IMR-90 (cell line): ENCODE measurements at regions not wholly inside any gene's neighbourhood (a gene's known extent, or its start where the extent isn't known, plus 50 kb on each side); places are given as distances from the start of the nearest gene placed in this dataset.

Source experiments
- ATAC-seq: fragments of 200-7000 bp; cut with Tn5 transposase; 2 replicates; pipeline ENCODE4 v1.9.1; 2020; ENCODE audit warnings: low read depth, mild to moderate bottlenecking, moderate library complexity
- BruUV-seq: library from RNA; stranded (reverse); fragments of 400-500 nt; replicated peaks from 2 replicates; lab custom pipeline; 2021; lab: Mats Ljungman, UMichigan
- CTCF ChIA-PET: fragments of 300-600 bp; formaldehyde crosslinking; extraction: SDS; loops from one replicate; lab custom pipeline; 2021; ENCODE audit warnings: antibody characterized with exemption; lab: Yijun Ruan, JAX
- POLR2A ChIA-PET: fragments of 300-600 bp; sonication (Branson Sonifier 250); formaldehyde crosslinking; loops from one replicate; lab custom pipeline; 2022; ENCODE audit warnings: antibody characterized with exemption; ENCODE audit not compliant: unreplicated experiment; lab: Charles Lee
- DNase-seq: peaks from one replicate; pipeline ENCODE4 v3.0.0; 2013
- H2AFZ ChIP-seq: replicated peaks from 2 replicates; pipeline ENCODE3; 2013; ENCODE audit warnings: low read length, mild to moderate bottlenecking; ENCODE audit not compliant: poor library complexity
- H2AK5ac ChIP-seq: 2 replicates; pipeline ENCODE4 v1.6.1; 2013; ENCODE audit warnings: low read depth, low read length, inconsistent platforms
- H2AK9ac ChIP-seq: replicated peaks from 2 replicates; pipeline ENCODE3; 2013; ENCODE audit warnings: mild to moderate bottlenecking, low read depth, low read length, moderate library complexity; ENCODE audit not compliant: poor library complexity
- H2BK120ac ChIP-seq: 2 replicates; pipeline ENCODE4 v1.6.1; 2013; ENCODE audit warnings: low read depth, low read length, inconsistent platforms
- H2BK15ac ChIP-seq: 3 replicates; pipeline ENCODE4 v1.6.1; 2013; ENCODE audit warnings: low read depth, low read length, inconsistent platforms
- H2BK20ac ChIP-seq: 2 replicates; pipeline ENCODE4 v1.6.1; 2013; ENCODE audit warnings: low read depth, mild to moderate bottlenecking, inconsistent platforms, low read length, moderate library complexity
- H2BK5ac ChIP-seq: 2 replicates; pipeline ENCODE4 v1.6.1; 2013; ENCODE audit warnings: mild to moderate bottlenecking, low read depth, low read length, inconsistent platforms; ENCODE audit not compliant: poor library complexity, severe bottlenecking
- H3K14ac ChIP-seq: replicated peaks from 2 replicates; pipeline ENCODE4 v1.6.1; 2013; ENCODE audit warnings: low read depth, low read length, inconsistent platforms
- H3K18ac ChIP-seq: 2 replicates; pipeline ENCODE4 v1.6.1; 2013; ENCODE audit warnings: low read depth, low read length, control low read depth
- H3K23ac ChIP-seq: 2 replicates; pipeline ENCODE4 v1.6.1; 2013; ENCODE audit warnings: low read depth, low read length, inconsistent platforms
- H3K27ac ChIP-seq: 2 replicates; pipeline ENCODE4 v1.5.1; 2013; ENCODE audit warnings: mild to moderate bottlenecking, control low read depth, low read length; ENCODE audit not compliant: insufficient read depth
- H3K27me3 ChIP-seq: 2 replicates; pipeline ENCODE4 v1.6.1; 2013; ENCODE audit warnings: low read length; ENCODE audit not compliant: control insufficient read depth, insufficient read depth
- H3K36me3 ChIP-seq: 2 replicates; pipeline ENCODE4 v1.6.1; 2013; ENCODE audit warnings: low read length, mixed read lengths; ENCODE audit not compliant: control insufficient read depth, insufficient read depth
- H3K4ac ChIP-seq: 2 replicates; pipeline ENCODE4 v1.6.1; 2013; ENCODE audit warnings: low read depth, low read length, inconsistent platforms
- H3K4me1 ChIP-seq: 2 replicates; pipeline ENCODE4 v1.6.1; 2013; ENCODE audit warnings: low read length, mixed read lengths; ENCODE audit not compliant: control insufficient read depth, insufficient read depth
- H3K4me2 ChIP-seq: 2 replicates; pipeline ENCODE4 v1.6.1; 2013; ENCODE audit warnings: low read depth, mild to moderate bottlenecking, control low read depth, low read length, moderate library complexity
- H3K4me3 ChIP-seq: 2 replicates; pipeline ENCODE4 v1.5.1; 2013; ENCODE audit warnings: low read depth, mild to moderate bottlenecking, control low read depth, low read length, moderate library complexity; ENCODE audit not compliant: insufficient read depth
- H3K56ac ChIP-seq: 2 replicates; pipeline ENCODE4 v1.6.1; 2013; ENCODE audit warnings: low read length, inconsistent platforms; ENCODE audit not compliant: insufficient read depth; ENCODE audit errors: extremely low read depth
- H3K79me1 ChIP-seq, 2 experiments: 2 replicates each; pipeline ENCODE4 v1.6.1; 2013; ENCODE audit warnings: low read length in 2 of 2, inconsistent platforms in 1 of 2, low read depth in 1 of 2
- H3K9ac ChIP-seq: 2 replicates; pipeline ENCODE4 v1.6.1; 2013; ENCODE audit warnings: low read depth, low read length, control low read depth
- H3K9me1 ChIP-seq: 2 replicates; pipeline ENCODE4 v1.6.1; 2013; ENCODE audit warnings: low read length, inconsistent platforms; ENCODE audit not compliant: insufficient read depth
- H3K9me3 ChIP-seq: 2 replicates; pipeline ENCODE4 v1.6.1; 2013; ENCODE audit warnings: low read length; ENCODE audit not compliant: control insufficient read depth, insufficient read depth
- H4K20me1 ChIP-seq: 2 replicates; pipeline ENCODE4 v1.6.1; 2013; ENCODE audit warnings: low read length, inconsistent platforms; ENCODE audit not compliant: insufficient read depth
- H4K5ac ChIP-seq: 2 replicates; pipeline ENCODE4 v1.6.1; 2013; ENCODE audit warnings: mild to moderate bottlenecking, low read depth, low read length, control low read depth
- H4K8ac ChIP-seq, 2 experiments: 2 replicates each; pipeline ENCODE4 v1.6.1; 2013; ENCODE audit warnings: low read depth in 2 of 2, low read length in 2 of 2, control low read depth in 1 of 2, inconsistent platforms in 1 of 2
- H4K91ac ChIP-seq: 2 replicates; pipeline ENCODE4 v1.6.1; 2013; ENCODE audit warnings: low read depth, low read length, inconsistent platforms; ENCODE audit not compliant: insufficient read depth
- BHLHE40 ChIP-seq: fragments of 150-350 bp; IDR thresholded peaks from 2 replicates; pipeline ENCODE4 v1.6.1; 2016; ENCODE audit warnings: mild to moderate bottlenecking, low read depth, low read length
- CEBPB ChIP-seq: IDR thresholded peaks from 2 replicates; pipeline ENCODE4 v1.6.1; 2012; ENCODE audit warnings: low read depth, low read length, improper control_type of control experiment
- CHD1 ChIP-seq: IDR thresholded peaks from 2 replicates; pipeline ENCODE4 v1.6.1; 2012; ENCODE audit warnings: low read depth, low read length, improper control_type of control experiment
- CTCF ChIP-seq: conservative IDR thresholded peaks from 2 replicates; pipeline ENCODE4 v1.5.1; 2012; ENCODE audit warnings: mild to moderate bottlenecking, low read depth, low read length, improper control_type of control experiment
- ELK1 ChIP-seq: fragments of 150-350 bp; IDR thresholded peaks from 2 replicates; pipeline ENCODE4 v1.6.1; 2016; ENCODE audit warnings: low read depth, mild to moderate bottlenecking, low read length, moderate library complexity, borderline replicate concordance
- FOS ChIP-seq: fragments of 150-350 bp; IDR thresholded peaks from 2 replicates; pipeline ENCODE4 v1.6.1; 2016; ENCODE audit warnings: low read depth, low read length
- MAFK ChIP-seq: IDR thresholded peaks from 2 replicates; pipeline ENCODE4 v1.6.1; 2012; ENCODE audit warnings: low read depth, low read length, improper control_type of control experiment
- MAZ ChIP-seq: IDR thresholded peaks from 2 replicates; pipeline ENCODE4 v1.6.1; 2012; ENCODE audit warnings: low read depth, mild to moderate bottlenecking, low read length, improper control_type of control experiment, moderate library complexity, borderline replicate concordance
- MXI1 ChIP-seq: IDR thresholded peaks from 2 replicates; pipeline ENCODE4 v1.6.1; 2012; ENCODE audit warnings: low read depth, mild to moderate bottlenecking, low read length, moderate library complexity, borderline replicate concordance
- NFE2L2 ChIP-seq: fragments of 150-350 bp; IDR thresholded peaks from 2 replicates; pipeline ENCODE4 v1.6.1; 2016; ENCODE audit warnings: low read depth, mild to moderate bottlenecking, low read length
- POLR2A ChIP-seq: IDR thresholded peaks from 2 replicates; pipeline ENCODE4 v1.6.1; 2012; ENCODE audit warnings: mild to moderate bottlenecking, low read depth, low read length
- RAD21 ChIP-seq: IDR thresholded peaks from 2 replicates; pipeline ENCODE4 v1.6.1; 2012; ENCODE audit warnings: low read length, improper control_type of control experiment
- RCOR1 ChIP-seq: IDR thresholded peaks from 2 replicates; pipeline ENCODE4 v1.6.1; 2012; ENCODE audit warnings: mild to moderate bottlenecking, low read length, improper control_type of control experiment; ENCODE audit not compliant: insufficient replicate concordance
- RFX5 ChIP-seq: IDR thresholded peaks from 2 replicates; pipeline ENCODE4 v1.8.0; 2012; ENCODE audit warnings: low read depth, mild to moderate bottlenecking, low read length, moderate library complexity
- SMC3 ChIP-seq: fragments of 150-350 bp; IDR thresholded peaks from 2 replicates; pipeline ENCODE4 v1.6.1; 2016; ENCODE audit warnings: low read depth, mild to moderate bottlenecking, antibody characterized with exemption, low read length, moderate library complexity
- USF2 ChIP-seq: fragments of 150-350 bp; IDR thresholded peaks from 2 replicates; pipeline ENCODE4 v1.6.1; 2017; ENCODE audit warnings: mild to moderate bottlenecking, antibody characterized with exemption, low read length, low read depth
- dilution Hi-C: fragments of 300-500 bp; cut with HindIII; formaldehyde crosslinking; loops from one replicate; pipeline ENCODE4 v1.14.3; 2018; ENCODE audit warnings: low sequenced_read_pairs; ENCODE audit not compliant: unreplicated experiment
- in situ Hi-C: fragments of 300-500 bp; cut with MboI; formaldehyde crosslinking; loops from 3 replicates; pipeline ENCODE4 v1.14.3; 2019; ENCODE audit warnings: low sequenced_read_pairs, inconsistent platforms, mixed read lengths
- intact Hi-C: fragments of 100-400 bp; cut with micrococcal nuclease; formaldehyde crosslinking; loops from 2 replicates; pipeline ENCODE4 v1.10.0; 2022

- no TSS peak for BruUV-seq
- in situ Hi-C loops: no loop called here
- no peak for TF ChIP-seq ELK1
- no peak for TF ChIP-seq CEBPB
- no peak for TF ChIP-seq MXI1
- no peak for TF ChIP-seq RFX5
- no peak for TF ChIP-seq CTCF
- no peak for TF ChIP-seq USF2
- no peak for TF ChIP-seq FOS
- TF ChIP-seq RCOR1: no peak
- no peak for TF ChIP-seq MAZ
- TF ChIP-seq SMC3: no peak
- TF ChIP-seq NFE2L2: no peak
- TF ChIP-seq BHLHE40: no peak
- TF ChIP-seq MAFK: no peak
- no peak for TF ChIP-seq POLR2A
- no peak for TF ChIP-seq RAD21
- TF ChIP-seq CHD1: no peak
Observed at GRCh38 chr17:10899281-10899680, 61.4 kb upstream of the PIRT start.

More at GRCh38 chr17:10899281-10899680, 61.4 kb upstream of the PIRT start:
- H3K27ac ChIP-seq: no peak overlapping the region
- H3K4me2 ChIP-seq: no peak overlapping the region
- H4K5ac ChIP-seq: no peak overlapping the region
- H3K56ac ChIP-seq: no peak overlapping the region
- H4K20me1 ChIP-seq: no peaks in the 10 kb centered on the region
- H3K9me1 ChIP-seq: no peaks in the 10 kb centered on the region
- H3K9ac ChIP-seq: no peak overlapping the region
- intact Hi-C loops (no loop called here), dilution Hi-C loops (no loop called here)
- H3K36me3 ChIP-seq: no peaks in the 10 kb centered on the region
- H3K18ac ChIP-seq: no peak overlapping the region
- H3K4me3 ChIP-seq: no peak overlapping the region
- H2AK5ac ChIP-seq: no peak overlapping the region
- no peak overlapping the region for H2BK20ac ChIP-seq
- ChIA-PET POLR2A (no interaction called here), CTCF (interaction anchor here (0.6 kb wide), 1 partner anchor 18 kb away, joined by 3 read pairs; no protein-coding TSS in a partner anchor)
- H2AFZ ChIP-seq: no peak overlapping the region
- no peak overlapping the region for H3K14ac ChIP-seq
- no peak overlapping the region for H2BK15ac ChIP-seq
- ATAC-seq (no peak), DNase-seq (no peak)
- no peak overlapping the region for H2BK5ac ChIP-seq
- peaks cover 21% of the 10 kb centered on the region for H3K9me3 ChIP-seq
- no peak overlapping the region for H4K91ac ChIP-seq
- H4K8ac ChIP-seq: no peak overlapping the region
- no peak overlapping the region for H3K23ac ChIP-seq
- H3K4me1 ChIP-seq: no peaks in the 10 kb centered on the region
- H2AK9ac ChIP-seq: no peak overlapping the region
- no peak overlapping the region for H2BK120ac ChIP-seq
- no peaks in the 10 kb centered on the region for H3K27me3 ChIP-seq
- no peak overlapping the region for H3K4ac ChIP-seq
- no peaks in the 10 kb centered on the region for H3K79me1 ChIP-seq
